ENCODE measurements at regions not wholly inside any gene's neighbourhood (a gene's known extent, or its start where the extent isn't known, plus 50 kb on each side); places are given as distances from the start of the nearest gene placed in this dataset.

DNA sequence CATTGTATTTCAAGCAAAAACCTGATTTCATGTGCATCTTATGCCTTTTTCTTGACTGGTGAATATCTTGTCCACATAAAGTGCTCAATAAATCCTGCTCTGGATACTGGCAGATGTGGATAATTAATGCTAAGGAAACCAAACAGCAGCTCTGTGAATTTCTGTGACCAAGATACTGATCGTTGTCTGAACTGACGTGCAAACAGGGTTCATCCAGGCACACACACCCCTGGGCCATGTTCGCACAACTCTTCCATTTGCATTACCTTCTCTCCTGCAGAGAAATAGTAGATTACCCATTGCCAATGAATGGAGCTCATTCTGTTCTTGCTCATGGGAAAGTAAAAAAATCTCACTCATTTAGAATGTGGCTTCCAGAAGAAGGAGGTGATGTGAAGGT lies 316.2 kb upstream of the TRIB2 start:
- DNase-seq (ENCODE audit: low read depth, low spot score), result no peak

GRCh38 chr2:12402440-12403139 lies 314.1 kb upstream of the TRIB2 start:
- no peak for TF ChIP-seq SUZ12 (IDR thresholded peaks at IDR 0.05; ENCODE audit: extremely low read depth, insufficient read depth, insufficient read length)
- TF ChIP-seq YY1 (IDR thresholded peaks at IDR 0.05; ENCODE audit: insufficient read depth, insufficient read length), result no peak

More for the DNA sequence above, 316.2 kb upstream of the TRIB2 start:
- H3K9me3 ChIP-seq (ENCODE audit: insufficient read depth, low read length), result peaks cover 39% of the 10 kb centered on the region
- no peaks in the 10 kb centered on the region for H3K27me3 ChIP-seq (ENCODE audit: insufficient read depth, insufficient read length)
- H3K36me3 ChIP-seq (ENCODE audit: insufficient read depth, insufficient read length, low read length), result no peaks in the 10 kb centered on the region
- no peaks in the 10 kb centered on the region for H3K4me1 ChIP-seq (ENCODE audit: insufficient read depth, insufficient read length)
- no peak for TF ChIP-seq ZNF274 (IDR thresholded peaks at IDR 0.05; ENCODE audit: low read depth, low read length)
- TF ChIP-seq SUZ12 (IDR thresholded peaks at IDR 0.05; ENCODE audit: extremely low read depth, insufficient read depth, insufficient read length), result no peak
- no peak overlapping the region for H3K4me3 ChIP-seq (ENCODE audit: insufficient read length, low read depth)
- no peak overlapping the region for H3K9ac ChIP-seq (ENCODE audit: insufficient read length, low read depth)

GRCh38 chr2:12404497-12404896 lies 312.2 kb upstream of the TRIB2 start:
- Histone ChIP-seq H3K27me3 (ENCODE audit: insufficient read depth, insufficient read length) (no peaks in the 10 kb centered on the region), H3K4me1 (ENCODE audit: insufficient read depth, insufficient read length) (no peaks in the 10 kb centered on the region), H3K4me3 (ENCODE audit: insufficient read length, low read depth) (no peak overlapping the region), H3K9ac (ENCODE audit: insufficient read length, low read depth) (no peak overlapping the region), H3K9me3 (ENCODE audit: insufficient read depth, low read length) (peaks cover 39% of the 10 kb centered on the region), H3K36me3 (ENCODE audit: insufficient read depth, insufficient read length, low read length) (no peaks in the 10 kb centered on the region)
- no peak for TF ChIP-seq YY1 (IDR thresholded peaks at IDR 0.05; ENCODE audit: insufficient read depth, insufficient read length)
- TF ChIP-seq ZNF274 (IDR thresholded peaks at IDR 0.05; ENCODE audit: low read depth, low read length), result no peak
- no peak for TF ChIP-seq SUZ12 (IDR thresholded peaks at IDR 0.05; ENCODE audit: extremely low read depth, insufficient read depth, insufficient read length)
- no peak for DNase-seq (ENCODE audit: low read depth, low spot score)

More at GRCh38 chr2:12402440-12403139, 314.1 kb upstream of the TRIB2 start:
- peak; percentile 50 for DNase-seq (ENCODE audit: low read depth, low spot score)
- no peaks in the 10 kb centered on the region for H3K36me3 ChIP-seq (ENCODE audit: insufficient read depth, insufficient read length, low read length)
- H3K4me1 ChIP-seq (ENCODE audit: insufficient read depth, insufficient read length), result no peaks in the 10 kb centered on the region
- peaks cover 39% of the 10 kb centered on the region for H3K9me3 ChIP-seq (ENCODE audit: insufficient read depth, low read length)
- H3K4me3 ChIP-seq (ENCODE audit: insufficient read length, low read depth), result no peak overlapping the region
- H3K27me3 ChIP-seq (ENCODE audit: insufficient read depth, insufficient read length), result no peaks in the 10 kb centered on the region
- H3K9ac ChIP-seq (ENCODE audit: insufficient read length, low read depth), result no peak overlapping the region

- no peaks in the 10 kb centered on the region for H3K27me3 ChIP-seq (ENCODE audit: insufficient read depth, insufficient read length)
- H3K36me3 ChIP-seq (ENCODE audit: insufficient read depth, insufficient read length, low read length), result no peaks in the 10 kb centered on the region
- H3K4me1 ChIP-seq (ENCODE audit: insufficient read depth, insufficient read length), result no peaks in the 10 kb centered on the region
- peaks cover 23% of the 10 kb centered on the region for H3K9me3 ChIP-seq (ENCODE audit: insufficient read depth, low read length)
- TF ChIP-seq ZNF274 (IDR thresholded peaks at IDR 0.05; ENCODE audit: low read depth, low read length) (no peak), SUZ12 (IDR thresholded peaks at IDR 0.05; ENCODE audit: extremely low read depth, insufficient read depth, insufficient read length) (no peak), YY1 (IDR thresholded peaks at IDR 0.05; ENCODE audit: insufficient read depth, insufficient read length) (no peak)
- no peak for DNase-seq (ENCODE audit: low read depth, low spot score)
- no peak overlapping the region for H3K4me3 ChIP-seq (ENCODE audit: insufficient read length, low read depth)
- no peak overlapping the region for H3K9ac ChIP-seq (ENCODE audit: insufficient read length, low read depth)
Observed at GRCh38 chr2:12407160-12407559, 309.6 kb upstream of the TRIB2 start.

DNA sequence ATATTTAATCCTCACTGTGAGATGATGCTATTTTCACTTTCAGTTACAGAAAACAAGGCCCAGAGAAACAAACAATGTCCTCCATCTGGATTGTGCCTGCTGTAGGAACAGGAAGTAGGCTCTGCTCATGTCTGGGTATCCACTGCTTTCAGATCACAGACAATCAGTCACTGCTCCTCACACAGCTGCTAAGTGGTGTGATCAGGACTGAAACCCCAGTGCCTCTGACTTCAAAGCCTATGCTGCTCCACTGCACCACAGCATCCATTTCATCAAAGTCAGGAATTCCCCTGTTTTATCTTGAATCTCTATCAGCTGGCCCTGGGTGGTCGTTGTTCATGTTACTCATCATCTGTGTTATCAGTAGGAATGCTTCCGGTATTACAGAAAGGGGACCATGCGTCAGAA lies 303.8 kb upstream of the TRIB2 start:
- no peak for DNase-seq (ENCODE audit: low read depth, low spot score)
- no peaks in the 10 kb centered on the region for H3K36me3 ChIP-seq (ENCODE audit: insufficient read depth, insufficient read length, low read length)
- H3K4me3 ChIP-seq (ENCODE audit: insufficient read length, low read depth), result no peak overlapping the region
- no peak for TF ChIP-seq SUZ12 (IDR thresholded peaks at IDR 0.05; ENCODE audit: extremely low read depth, insufficient read depth, insufficient read length)
- no peak for TF ChIP-seq YY1 (IDR thresholded peaks at IDR 0.05; ENCODE audit: insufficient read depth, insufficient read length)
- no peak for TF ChIP-seq ZNF274 (IDR thresholded peaks at IDR 0.05; ENCODE audit: low read depth, low read length)
- H3K4me1 ChIP-seq (ENCODE audit: insufficient read depth, insufficient read length), result no peaks in the 10 kb centered on the region
- H3K9ac ChIP-seq (ENCODE audit: insufficient read length, low read depth), result no peak overlapping the region
- H3K9me3 ChIP-seq (ENCODE audit: insufficient read depth, low read length), result no peaks in the 10 kb centered on the region; the same call in 1 of the 2 replicates
- H3K27me3 ChIP-seq (ENCODE audit: insufficient read depth, insufficient read length), result no peaks in the 10 kb centered on the region

GRCh38 chr2:12415536-12415935 lies 301.2 kb upstream of the TRIB2 start:
- no peaks in the 10 kb centered on the region for H3K27me3 ChIP-seq (ENCODE audit: insufficient read depth, insufficient read length)
- no peaks in the 10 kb centered on the region for H3K36me3 ChIP-seq (ENCODE audit: insufficient read depth, insufficient read length, low read length)
- no peak overlapping the region for H3K4me3 ChIP-seq (ENCODE audit: insufficient read length, low read depth)
- no peaks in the 10 kb centered on the region; the same call in 1 of the 2 replicates for H3K9me3 ChIP-seq (ENCODE audit: insufficient read depth, low read length)
- TF ChIP-seq ZNF274 (IDR thresholded peaks at IDR 0.05; ENCODE audit: low read depth, low read length) (no peak), YY1 (IDR thresholded peaks at IDR 0.05; ENCODE audit: insufficient read depth, insufficient read length) (no peak), SUZ12 (IDR thresholded peaks at IDR 0.05; ENCODE audit: extremely low read depth, insufficient read depth, insufficient read length) (no peak)
- DNase-seq (ENCODE audit: low read depth, low spot score), result no peak
- H3K4me1 ChIP-seq (ENCODE audit: insufficient read depth, insufficient read length), result no peaks in the 10 kb centered on the region
- H3K9ac ChIP-seq (ENCODE audit: insufficient read length, low read depth), result no peak overlapping the region

GRCh38 chr2:12416600-12416999 lies 300.1 kb upstream of the TRIB2 start:
- TF ChIP-seq SUZ12 (IDR thresholded peaks at IDR 0.05; ENCODE audit: extremely low read depth, insufficient read depth, insufficient read length), result no peak
- TF ChIP-seq YY1 (IDR thresholded peaks at IDR 0.05; ENCODE audit: insufficient read depth, insufficient read length), result no peak
- TF ChIP-seq ZNF274 (IDR thresholded peaks at IDR 0.05; ENCODE audit: low read depth, low read length), result no peak
- no peaks in the 10 kb centered on the region; the same call in 1 of the 2 replicates for H3K9me3 ChIP-seq (ENCODE audit: insufficient read depth, low read length)
- H3K9ac ChIP-seq (ENCODE audit: insufficient read length, low read depth), result no peak overlapping the region
- no peak for DNase-seq (ENCODE audit: low read depth, low spot score)
- H3K27me3 ChIP-seq (ENCODE audit: insufficient read depth, insufficient read length), result no peaks in the 10 kb centered on the region
- H3K36me3 ChIP-seq (ENCODE audit: insufficient read depth, insufficient read length, low read length), result no peaks in the 10 kb centered on the region
- no peaks in the 10 kb centered on the region for H3K4me1 ChIP-seq (ENCODE audit: insufficient read depth, insufficient read length)
- no peak overlapping the region for H3K4me3 ChIP-seq (ENCODE audit: insufficient read length, low read depth)
